TTC549 (cell line): ENCODE measurements at regions not wholly inside any gene's neighbourhood (a gene's known extent, or its start where the extent isn't known, plus 50 kb on each side); places are given as distances from the start of the nearest gene placed in this dataset.
A peak's percentile ranks its signal among the peaks of the same experiment; 100 is the strongest.
"Not testable (repeated sequence)": the region's sequence is repeated elsewhere in the genome, so short reads cannot be mapped to it uniquely, and the experiment has no call there.

Experiments
- FAIRE-seq: peaks from 2 replicates; lab custom pipeline; 2012; peaks lifted over from hg19 to GRCh38; lab: Jason Lieb, UNC

DNA sequence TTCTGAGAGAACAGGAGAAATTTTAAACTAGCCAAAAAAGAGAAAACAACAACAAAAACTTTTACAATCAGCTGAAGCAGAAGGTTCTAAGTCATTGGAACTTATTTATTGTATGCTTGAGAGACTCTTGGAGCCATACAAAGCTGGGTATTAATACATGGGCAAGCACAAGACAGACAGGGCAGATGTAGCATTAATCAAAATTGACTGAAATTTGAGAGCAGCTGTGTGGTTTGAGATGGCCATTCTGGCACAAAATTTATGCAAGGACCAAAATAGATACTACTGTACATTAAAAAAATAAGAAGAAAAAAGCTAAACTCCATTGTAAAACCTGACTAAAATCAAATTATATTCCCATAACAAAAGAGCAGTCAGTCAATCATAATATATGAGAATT, 892.5 kb downstream of the PLA2G4A start:
- FAIRE-seq, result no peak

DNA sequence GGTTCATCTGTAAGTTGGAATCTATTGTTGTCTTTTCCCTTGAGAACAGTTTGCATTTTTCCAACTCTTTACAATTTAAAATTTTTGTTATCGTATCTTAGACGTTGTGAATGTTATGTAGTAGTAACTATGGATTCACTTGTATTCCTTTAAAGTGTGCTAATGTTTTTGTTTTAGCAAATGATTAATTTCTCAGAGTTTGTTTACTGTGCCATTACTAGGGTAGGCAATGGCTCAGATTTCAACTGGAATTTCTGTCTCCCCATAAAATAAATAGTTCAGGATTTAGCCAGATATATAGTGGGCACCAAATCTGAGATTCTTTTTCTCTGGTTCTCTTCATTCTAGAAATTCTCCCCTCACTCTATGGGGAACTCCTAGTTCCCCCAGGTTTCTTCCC, 896.5 kb downstream of the PLA2G4A start:
- no peak for FAIRE-seq

DNA sequence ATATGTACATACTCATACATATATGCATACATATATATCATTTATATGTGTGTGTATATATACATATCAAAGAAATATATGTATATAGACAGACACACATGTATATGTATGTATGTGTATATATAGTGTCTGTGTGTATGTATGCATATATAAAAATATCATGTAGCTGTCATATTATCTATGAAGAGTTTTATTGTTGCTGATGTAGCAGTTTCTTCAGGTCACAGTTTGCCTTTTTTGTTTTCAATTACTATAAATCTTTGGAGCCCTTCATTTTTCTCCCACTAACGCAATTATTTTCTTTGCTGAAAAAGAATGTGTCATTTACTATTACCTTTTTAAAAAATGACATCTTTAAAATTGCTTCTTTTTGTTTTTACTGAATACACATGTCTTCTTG, 904.5 kb downstream of the PLA2G4A start:
- peak; percentile 74 for FAIRE-seq

DNA sequence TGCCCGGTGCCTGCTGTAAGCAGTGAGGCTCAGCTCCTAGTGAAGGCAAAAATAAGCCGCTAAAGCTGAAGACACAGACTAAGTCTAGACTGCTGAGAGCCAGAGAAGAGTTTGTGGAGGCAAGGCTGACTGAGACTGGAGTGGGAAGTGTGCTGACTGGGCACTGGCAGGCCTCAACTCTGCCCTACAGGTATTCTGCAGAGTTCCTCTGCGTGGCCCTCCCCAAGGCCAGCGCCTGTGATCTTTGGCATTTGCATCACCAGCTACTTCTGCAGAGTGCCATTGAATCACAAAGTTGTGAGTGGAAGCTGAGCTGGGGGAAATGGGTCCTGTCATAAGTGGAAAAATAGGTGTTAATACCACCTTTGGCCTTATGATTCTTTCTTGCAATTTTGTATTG, 905.7 kb downstream of the PLA2G4A start:
- FAIRE-seq, result no peak

DNA sequence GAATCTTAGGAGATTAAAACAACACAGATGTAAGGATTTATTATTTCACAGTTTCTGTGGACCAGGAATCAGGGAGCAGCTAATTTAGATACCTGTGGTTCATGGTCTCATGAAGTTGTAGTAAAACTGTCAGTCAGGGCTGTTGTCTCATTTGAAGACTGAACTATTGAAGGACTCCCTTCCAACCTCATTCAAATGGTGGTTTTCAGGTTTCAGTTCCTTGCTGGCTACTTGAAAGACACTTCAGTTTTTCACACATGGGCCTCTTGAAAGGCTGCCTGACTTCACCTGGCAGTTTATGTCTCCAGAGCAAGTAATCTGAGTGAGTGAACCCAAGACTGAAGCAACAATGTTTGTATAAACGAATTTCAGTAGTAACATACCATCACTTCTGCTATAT, 915.9 kb downstream of the PLA2G4A start:
- FAIRE-seq, result no peak

DNA sequence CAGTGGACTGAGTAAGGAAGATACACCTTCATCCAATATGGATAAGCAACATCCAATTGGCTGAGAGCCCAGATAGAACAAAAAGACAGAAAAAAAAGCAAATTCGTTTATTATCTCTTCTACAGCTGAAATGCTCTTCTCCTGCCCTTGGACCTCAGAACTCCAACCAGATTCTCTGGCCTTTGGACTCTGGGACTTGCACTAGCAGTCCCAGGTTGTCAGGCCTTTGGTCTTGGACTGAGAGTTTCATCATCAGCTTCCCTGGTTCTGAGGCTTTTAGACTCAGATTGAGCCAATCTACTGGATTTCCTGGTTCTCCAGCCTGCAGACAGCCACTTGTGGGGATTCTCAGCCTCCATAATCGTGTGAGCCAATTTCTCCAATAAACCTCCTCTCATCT, 926.8 kb downstream of the PLA2G4A start:
- no peak for FAIRE-seq

DNA sequence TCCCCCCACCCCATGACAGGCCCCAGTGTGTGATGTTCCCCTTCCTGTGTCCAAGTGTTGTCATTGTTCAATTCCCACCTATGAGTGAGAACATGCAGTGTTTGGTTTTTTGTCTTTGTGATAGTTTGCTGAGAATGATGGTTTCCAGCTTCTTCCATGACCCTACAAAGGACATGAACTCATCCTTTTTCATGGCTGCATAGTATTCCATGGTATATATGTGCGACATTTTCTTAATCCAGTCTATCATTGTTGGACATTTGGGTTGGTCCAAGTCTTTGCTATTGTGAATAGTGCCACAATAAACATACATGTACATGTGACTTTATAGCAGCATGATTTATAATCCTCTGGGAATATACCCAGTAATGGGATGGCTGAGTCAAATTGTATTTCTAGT, 927.9 kb downstream of the PLA2G4A start:
- not testable (repeated sequence) for FAIRE-seq

DNA sequence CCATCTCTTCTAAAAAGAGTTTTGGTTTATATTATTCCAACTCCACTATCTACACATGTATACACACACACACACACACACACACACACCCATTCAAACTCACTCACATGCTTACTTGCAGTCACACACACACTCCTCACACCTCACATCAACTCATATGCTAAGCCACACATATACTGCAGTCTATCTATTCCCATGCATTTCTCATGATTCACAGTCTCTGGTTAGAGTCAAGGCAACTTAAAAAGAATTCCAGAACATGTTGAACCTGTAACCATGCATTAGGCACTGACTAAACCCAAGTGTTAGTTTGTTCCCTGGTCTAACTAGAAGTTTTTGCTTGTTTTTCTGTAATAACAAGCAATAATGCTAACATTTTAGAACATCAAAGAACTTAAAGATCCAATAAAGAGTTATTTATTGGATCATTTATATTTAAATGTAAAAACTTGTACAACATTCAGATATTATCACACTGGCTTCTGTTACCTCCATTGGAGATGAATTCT, 931.1 kb downstream of the PLA2G4A start:
- peak; percentile 37 for FAIRE-seq

DNA sequence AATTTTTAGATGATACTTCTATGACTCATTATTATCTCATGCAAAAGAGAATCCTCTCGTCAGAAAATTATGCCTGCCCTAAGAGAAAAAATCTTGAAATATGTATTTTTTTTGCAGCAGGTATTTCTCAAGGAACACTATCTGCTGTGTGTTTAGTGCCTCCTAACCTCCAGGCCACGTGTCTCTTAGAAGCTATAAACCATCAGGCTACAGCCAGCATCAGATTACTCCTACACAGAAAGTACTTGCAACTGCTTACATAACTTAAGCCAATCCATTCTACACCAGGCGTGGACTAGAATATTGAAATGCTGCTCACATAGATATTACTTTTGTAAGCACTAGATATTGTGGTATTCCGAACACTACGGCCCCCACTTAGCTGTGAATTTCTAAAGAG, 933.4 kb downstream of the PLA2G4A start:
- no peak for FAIRE-seq

DNA sequence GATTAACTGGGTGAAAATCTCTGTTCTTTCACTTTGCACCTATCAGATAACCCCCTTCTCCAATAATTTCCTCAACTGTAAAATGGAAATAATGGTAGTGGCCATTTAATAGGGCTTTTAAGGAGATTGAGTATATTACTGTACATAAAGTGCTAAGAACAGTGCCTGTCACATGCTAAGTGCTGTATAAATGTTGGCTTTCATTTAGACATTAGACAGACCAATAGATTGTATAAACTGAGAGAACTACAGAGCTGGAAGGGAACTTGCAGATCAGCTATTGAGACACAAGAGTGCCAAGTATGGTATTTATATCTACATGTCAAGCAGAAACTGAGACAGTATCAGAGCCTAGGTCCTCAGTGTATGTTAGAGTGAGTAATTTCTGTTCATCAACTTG, 934.7 kb downstream of the PLA2G4A start:
- no peak for FAIRE-seq

DNA sequence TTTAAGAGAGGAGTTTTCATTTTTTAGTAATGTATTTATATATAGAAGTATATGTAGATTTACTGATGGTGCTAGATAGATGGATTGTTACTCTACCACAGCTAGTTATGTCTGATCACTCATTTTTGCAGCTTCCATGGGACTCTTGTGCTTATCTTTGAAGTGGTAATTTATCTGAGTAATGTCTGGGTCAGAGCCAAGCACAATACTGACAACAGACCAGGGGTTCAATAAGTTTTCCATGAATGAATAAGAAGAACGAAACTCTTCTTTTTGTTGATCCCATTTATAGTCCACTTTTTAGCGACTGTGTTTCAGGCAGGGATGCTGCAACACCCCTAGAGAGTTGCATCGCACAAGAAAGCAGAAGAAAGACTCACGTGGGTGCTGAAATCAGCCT, 935.2 kb downstream of the PLA2G4A start:
- FAIRE-seq, result no peak

DNA sequence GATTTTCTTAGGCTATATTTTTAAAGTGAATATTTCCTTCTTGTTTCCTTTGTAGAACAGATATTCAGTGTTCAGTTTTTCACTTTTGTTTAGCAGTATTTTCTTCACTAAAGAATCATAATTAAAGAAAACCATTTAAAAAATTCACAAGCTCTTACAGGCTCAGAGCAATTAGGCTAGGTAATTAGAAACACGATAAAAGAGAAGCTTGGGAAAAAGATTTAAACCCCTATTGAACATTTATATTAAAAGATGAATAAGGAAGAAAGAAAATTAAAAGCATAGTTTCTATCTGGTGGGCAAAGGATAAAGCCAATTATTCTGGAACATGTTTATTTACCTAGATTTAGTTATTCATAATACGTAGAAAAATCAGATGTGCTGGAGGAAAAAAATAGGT, 942.6 kb downstream of the PLA2G4A start:
- FAIRE-seq, result peak; percentile 41

DNA sequence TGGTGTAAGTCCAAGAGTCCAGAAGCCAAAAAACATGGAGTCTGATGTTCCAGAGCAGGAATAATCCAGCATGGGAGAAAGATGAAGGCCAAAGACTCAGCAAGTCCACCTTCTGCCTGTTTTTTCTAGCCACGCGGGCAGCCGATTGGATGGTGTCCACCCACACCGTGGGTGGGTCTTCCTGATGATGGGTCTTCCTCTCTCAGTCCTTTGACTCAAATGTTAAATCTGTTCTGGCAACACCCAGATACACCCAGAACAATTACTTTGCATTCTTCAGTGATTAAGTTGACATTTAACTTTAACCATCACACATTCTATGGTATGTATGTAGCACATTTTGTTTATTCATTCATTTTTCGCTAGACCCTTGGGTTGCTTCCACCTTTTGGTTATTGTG, 944.4 kb downstream of the PLA2G4A start:
- FAIRE-seq, result no peak

DNA sequence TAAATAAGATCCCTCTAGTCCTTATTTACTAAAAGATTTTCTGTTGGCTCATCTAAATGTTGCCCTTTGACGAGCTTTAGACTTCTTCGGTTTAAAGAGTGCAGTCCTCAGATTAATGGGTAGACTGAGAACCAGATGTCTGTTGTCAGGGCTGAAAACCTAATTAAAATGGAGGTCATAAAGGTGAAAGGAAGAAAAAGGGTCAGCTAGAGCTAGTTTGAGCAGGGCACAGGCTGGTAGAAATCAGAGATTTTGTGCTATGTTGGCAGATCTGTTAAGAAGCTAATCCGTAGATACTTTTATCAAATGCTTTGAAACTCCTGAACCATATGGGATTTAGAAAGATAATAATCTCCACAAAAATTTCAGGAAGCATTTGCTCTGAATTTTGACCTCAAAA, 959.0 kb downstream of the PLA2G4A start:
- FAIRE-seq, result no peak

DNA sequence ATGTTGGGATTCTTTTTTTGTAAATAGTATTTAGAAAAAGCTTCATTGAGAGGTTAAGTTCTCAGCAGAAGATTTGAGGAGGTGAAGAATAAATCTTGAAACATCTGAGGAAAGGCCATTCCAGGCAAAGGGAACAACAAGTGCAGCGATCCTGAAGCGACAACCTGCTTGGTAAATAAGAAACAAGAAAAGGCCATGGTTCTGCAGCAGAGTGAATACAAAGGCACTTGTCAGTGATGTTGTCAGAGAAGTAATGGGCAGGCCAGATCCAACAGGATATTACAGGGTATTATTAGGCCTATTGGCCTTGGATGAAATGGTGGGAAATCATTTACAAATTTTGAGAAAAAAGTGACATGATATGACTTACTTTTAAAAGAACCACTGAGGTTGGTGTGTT, 960.0 kb downstream of the PLA2G4A start:
- FAIRE-seq, result no peak

DNA sequence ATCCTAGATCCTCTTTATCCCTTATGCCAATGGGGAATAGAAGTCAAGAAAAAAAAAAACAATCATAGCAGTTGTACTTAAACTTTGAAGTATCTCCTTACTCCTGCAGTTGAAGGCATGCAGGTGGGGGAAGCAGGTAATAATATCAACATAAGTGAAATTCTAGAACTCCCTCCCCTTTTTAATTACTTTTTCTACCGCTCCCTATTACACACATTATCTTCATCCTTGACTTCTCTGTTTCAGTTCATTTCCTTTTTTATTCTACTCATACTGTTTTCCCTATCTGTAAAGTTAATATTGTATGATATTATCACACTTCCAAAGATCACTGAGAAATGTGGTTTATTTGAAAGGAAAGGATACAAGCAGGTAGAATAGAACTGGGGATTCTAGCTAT, 962.0 kb downstream of the PLA2G4A start:
- peak; percentile 11 for FAIRE-seq

DNA sequence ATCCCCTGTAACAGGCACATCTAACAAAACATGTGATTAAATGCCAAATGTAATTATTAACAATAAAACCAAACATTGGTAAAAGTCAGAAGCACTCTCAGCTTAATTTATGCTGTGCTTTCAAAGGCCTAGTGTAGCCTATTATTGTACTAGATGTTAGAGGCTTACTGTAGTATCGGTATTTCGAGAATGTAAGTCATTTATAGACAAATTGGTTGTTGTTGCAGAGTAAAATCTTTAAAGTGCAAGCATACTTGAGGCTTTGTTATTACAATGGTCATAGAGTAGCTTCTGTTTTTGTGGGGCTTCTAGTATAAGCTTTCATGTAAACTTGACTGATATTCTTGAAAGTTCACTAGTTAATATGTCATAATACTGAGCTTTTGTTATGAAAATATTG, 965.8 kb downstream of the PLA2G4A start:
- FAIRE-seq, result no peak

DNA sequence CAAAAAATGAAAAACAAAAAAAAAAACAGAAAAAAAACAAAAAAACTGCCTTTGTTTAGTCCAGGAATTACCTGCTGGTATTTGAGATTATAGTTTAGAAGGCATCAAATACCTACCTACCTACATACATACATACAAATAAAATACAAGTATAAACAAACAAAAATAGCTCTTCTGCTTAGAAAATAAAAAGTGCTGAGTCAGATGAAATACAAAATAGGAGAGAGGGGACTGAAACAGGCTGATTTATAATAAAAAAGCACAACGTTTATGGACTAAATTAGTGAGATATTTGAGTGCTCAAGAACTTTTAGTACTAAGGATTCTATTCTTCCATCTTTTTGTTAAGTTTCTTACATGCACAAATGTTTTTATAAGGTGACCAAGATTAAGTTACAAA, 980.8 kb downstream of the PLA2G4A start:
- peak; percentile 87 for FAIRE-seq

DNA sequence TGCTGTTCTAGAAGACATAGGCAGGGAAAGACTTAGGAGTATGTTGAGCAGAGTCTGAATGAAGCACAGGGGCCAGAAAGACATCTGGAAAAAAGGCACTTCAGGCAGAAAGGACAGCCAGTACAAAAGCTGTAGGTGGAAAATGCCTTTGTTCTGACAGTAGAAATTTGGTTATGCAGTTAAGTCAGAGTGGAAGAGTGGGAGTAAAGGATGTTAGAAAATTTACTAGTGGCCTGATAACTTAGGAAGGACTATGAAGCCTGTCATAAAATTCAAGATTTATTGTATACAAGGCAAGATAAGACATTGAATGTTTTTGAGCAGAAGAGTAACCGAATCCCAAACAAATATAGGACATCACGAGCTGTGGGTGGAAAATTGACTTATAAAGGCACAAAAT, 987.9 kb downstream of the PLA2G4A start:
- no peak for FAIRE-seq

DNA sequence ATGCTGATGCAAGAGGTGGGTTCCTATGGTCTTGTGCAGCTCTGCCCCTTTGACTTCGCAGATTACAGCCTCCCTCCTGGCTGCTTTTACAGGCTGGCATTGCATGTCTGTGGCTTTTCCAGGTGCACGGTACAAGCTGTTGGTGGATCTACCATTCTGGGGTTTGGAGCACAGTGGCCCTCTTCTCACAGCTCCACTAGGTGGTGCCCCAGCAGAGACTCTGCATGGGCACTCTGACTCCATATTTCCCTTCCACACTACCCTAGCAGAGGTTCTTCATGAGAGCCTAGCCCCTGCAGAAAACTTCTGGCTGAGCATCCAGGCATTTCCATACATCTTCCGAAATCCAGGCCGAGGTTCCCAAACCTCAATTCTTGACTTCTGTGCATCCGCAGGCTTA, 989.0 kb downstream of the PLA2G4A start:
- no peak for FAIRE-seq

DNA sequence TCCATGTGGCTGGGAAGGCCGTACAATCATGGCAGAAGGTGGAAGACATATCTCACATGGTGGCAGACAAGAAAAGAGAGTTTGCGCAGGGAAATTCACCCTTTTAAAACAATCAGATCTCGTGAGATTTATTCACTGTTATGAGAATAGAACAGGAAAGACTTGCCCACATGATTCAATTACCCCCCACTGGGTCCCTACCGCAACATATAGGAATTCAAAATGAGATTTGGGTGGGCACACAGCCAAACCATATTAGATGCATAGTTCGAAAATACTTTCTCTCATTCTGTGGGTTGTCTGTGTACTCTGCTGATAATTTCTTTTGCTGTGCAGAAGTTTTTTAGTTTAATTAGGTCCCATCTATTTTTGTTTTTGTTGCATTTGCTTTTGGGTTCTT, 990.3 kb downstream of the PLA2G4A start:
- FAIRE-seq, result no peak

DNA sequence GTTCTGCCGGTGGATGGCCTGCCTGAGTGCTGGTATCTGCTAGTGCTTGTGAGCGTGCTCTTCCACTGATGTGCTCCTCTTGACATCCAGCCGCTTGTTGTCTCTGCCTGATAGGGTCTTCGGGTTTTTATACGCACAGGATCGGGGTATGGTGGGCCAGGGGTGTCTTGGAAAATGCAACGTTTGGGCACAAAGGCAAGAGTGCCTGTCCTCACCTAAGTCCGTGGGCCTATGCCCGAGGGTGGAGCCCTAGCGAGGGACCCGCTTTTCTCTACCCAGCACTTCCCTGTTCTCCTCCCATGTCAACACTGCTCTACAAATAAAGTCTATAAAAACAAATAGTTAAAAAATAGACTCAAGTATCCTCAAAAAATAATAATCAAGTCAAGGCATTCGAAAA, 1007.8 kb downstream of the PLA2G4A start:
- FAIRE-seq, result no peak

DNA sequence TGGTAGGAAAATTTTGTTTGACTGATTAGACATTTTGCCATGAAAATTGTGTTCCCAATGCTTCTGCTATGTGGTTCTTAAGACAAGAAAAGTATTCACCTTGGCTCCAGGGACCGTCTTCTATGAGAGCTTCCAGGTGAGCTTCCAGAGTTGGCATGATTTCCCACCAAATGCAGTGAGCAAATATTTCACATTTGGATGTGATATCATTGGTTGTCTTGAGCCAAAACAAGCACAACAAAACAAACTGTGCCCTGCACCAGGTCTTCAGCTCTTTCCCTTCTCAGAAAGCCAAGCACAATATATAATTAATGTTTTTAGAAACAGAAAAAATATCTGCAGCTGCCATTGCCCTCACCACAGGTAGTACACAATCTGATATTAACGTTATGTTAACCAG, 1009.0 kb downstream of the PLA2G4A start:
- no peak for FAIRE-seq

DNA sequence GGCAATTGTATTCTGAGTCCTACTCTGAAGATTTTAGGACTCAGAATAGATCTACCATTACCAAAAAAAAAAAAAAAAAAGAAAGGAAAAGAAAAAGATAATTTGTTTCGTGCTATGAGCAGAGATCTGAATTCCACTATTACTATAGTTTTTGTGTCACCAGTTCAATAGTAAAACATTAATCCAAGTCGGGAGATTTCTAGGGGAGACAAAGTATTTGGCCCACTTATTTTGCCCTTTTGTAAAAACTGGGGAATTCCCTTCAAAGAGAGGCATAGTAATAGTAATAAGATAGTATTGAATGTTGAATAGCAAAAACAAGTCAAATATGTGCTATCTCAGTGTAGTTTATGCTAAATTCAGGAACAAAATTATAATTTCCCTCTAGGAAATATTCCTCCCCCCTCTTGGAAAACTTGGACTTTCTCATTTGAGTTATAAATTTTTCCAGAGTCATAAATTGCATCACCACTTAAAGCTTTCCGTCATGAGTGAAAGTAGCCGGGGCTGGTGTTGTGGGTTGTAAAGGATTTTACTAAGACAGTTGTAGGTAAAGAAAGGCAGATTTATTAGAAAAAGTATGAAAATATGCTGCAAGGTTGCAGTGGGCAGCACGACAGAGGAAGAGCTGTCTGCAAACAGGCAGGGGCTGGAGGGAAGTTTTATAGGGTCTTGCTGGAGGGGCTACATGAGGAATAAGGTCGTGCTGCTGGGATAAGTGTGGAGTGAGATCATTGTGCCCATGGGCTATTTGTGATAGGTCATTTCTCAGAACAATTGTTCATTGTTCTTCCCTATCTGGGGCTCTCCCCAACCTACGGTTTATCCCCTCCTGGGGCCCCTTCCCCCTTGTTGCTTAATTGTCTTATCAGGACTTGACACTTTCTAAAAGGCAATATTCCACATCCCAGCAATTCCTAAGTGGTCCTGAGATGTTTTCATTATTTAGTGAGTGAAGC, 1009.9 kb downstream of the PLA2G4A start:
- FAIRE-seq, result no peak
